GM19023 (cell line): ENCODE measurements at regions not wholly inside any gene's neighbourhood (a gene's known extent, or its start where the extent isn't known, plus 50 kb on each side); places are given as distances from the start of the nearest gene placed in this dataset.
A peak's percentile ranks its signal among the peaks of the same experiment; 100 is the strongest.
"Not testable (repeated sequence)": the region's sequence is repeated elsewhere in the genome, so short reads cannot be mapped to it uniquely, and the experiment has no call there.

Experiments used
- ATAC-seq: cut with Tn5 transposase; IDR thresholded peaks from one replicate; pipeline ENCODE4 v1.9.1; 2021; ENCODE audit warnings: mild to moderate bottlenecking, moderate library complexity; ENCODE audit not compliant: unreplicated experiment

GRCh38 chr4:160009656-160010493 lies 907.0 kb downstream of the RAPGEF2 start:
- ATAC-seq = no peak

DNA sequence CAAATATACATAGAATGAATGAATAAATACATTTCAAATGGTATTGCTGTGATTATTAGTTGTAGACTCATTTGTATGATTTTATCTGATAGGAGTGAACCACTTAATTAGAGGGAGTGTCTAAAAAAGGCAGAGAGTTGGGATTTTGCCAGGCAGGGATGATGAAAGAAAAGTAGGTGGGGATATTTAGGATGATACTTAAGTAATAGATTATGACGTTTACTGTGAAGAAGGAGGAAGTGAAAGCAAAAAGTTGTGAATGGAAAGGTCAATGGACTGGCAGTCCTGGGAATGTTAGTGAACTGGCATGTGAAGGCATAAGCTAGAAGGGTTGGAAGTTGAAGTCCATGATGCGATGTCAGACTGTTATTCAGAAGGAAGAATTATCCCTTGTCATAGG lies 917.1 kb downstream of the RAPGEF2 start:
- ATAC-seq = no peak

GRCh38 chr4:160020804-160021203 lies 917.9 kb downstream of the RAPGEF2 start:
- ATAC-seq = no peak

DNA sequence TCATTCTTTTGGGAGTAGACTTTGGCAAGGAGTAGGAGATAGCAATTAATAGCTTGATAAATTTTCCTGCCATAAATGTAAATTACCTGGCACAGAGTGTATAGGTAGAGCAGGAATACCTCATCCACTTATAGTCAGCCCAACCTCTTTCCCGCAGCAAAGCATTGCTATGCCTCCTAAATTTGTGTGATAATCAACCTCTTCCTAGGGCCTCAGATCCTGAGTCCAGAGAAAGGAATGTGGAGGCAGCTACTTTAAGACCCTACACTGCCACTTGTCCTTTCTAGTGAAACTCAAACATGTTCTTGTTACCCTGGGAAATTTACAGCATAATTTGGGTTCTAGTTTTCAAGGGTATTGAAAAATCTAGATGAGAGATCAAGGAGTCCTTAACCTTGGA lies 919.0 kb downstream of the RAPGEF2 start:
- no peak for ATAC-seq

GRCh38 chr4:160026721-160027120 lies 923.8 kb downstream of the RAPGEF2 start:
- no peak for ATAC-seq

DNA sequence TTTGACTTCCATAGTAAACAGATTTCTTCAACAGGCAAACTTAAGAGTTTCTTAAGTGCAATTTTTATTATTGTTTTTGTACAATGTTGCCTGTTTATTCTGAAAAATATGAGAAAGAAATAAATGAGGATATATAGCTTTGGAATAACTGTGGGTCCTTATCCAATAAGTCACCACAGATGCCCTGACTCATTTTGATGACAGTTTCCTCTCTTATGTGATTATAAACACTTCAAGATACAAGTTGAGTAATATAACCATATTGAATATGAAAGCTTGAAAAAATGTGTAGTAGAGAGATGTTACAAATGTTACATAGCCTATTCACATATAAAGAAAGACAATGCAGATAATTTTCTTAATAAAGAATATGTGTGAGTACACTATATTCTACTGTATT lies 931.6 kb downstream of the RAPGEF2 start:
- no peak for ATAC-seq

DNA sequence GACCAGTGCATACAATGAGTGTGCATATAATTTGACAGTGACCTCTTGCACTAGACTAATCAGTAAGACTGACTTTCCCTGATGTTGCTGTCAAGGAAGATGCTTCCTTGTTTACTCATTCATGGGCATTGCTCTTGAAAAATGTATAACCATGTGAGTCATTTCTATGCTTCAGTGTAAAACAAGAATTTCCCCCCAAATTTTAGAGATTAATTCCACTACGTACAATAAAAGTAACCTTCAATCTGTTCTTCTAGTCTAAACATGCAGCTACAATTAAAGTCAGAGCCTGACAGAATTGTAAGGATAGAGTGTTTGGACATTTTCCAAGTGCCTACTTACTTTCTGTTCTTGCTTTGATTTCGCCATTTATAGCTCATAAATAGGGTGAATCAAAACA lies 935.7 kb downstream of the RAPGEF2 start:
- no peak for ATAC-seq

DNA sequence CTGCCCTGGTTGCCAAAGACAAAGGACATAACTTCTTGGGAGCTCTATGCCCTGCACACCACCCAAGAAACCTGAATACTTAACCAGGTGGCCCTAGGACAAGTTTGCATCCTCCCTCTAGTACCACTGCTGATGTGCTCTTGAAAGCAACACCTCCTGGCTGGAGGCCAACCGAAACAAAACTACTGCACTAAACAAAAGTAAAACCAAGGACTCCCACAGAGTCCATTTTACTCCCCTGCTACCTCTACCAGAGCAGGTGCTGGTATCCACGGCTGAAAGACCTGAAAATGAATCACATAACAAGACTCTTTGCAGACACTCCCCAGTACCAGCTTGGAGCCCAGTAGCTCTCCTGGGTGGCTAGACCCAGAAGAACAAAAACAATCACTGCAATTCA lies 941.8 kb downstream of the RAPGEF2 start:
- ATAC-seq = no peak

GRCh38 chr4:160082432-160083207 lies 979.7 kb downstream of the RAPGEF2 start:
- ATAC-seq = no peak

GRCh38 chr4:160091631-160092030 lies 988.8 kb downstream of the RAPGEF2 start:
- no peak for ATAC-seq

DNA sequence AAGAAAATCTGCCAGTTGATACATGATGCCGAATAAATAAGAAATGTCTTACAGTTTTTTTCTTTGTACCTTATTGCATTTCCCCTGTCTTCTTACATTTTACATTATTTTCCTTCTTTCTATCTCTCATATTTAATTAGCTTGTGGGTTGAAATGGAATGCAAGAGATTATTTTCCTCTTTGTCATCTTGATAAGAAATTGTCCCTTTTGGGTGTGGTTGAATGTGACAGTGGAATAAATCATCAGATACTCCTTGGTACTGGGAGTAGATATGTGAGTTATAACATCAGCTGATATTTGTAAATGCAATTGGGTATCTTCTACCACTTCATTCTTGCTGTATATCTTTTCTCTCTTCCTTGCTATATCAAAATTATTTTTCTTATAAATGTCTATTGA lies 997.4 kb downstream of the RAPGEF2 start:
- ATAC-seq = no peak

- no peak for ATAC-seq
These were observed 1008.0 kb downstream of the RAPGEF2 start for GRCh38 chr4:160110891-160111290.

GRCh38 chr4:160117686-160118085 lies 1014.8 kb downstream of the RAPGEF2 start:
- no peak for ATAC-seq

- ATAC-seq = not testable (repeated sequence)
These were observed 1022.9 kb downstream of the RAPGEF2 start for GRCh38 chr4:160125576-160126287.

GRCh38 chr4:160127211-160127610 lies 1024.3 kb downstream of the RAPGEF2 start:
- ATAC-seq = no peak

- ATAC-seq = no peak
These were observed 1026.6 kb downstream of the RAPGEF2 start for GRCh38 chr4:160129439-160129838.

DNA sequence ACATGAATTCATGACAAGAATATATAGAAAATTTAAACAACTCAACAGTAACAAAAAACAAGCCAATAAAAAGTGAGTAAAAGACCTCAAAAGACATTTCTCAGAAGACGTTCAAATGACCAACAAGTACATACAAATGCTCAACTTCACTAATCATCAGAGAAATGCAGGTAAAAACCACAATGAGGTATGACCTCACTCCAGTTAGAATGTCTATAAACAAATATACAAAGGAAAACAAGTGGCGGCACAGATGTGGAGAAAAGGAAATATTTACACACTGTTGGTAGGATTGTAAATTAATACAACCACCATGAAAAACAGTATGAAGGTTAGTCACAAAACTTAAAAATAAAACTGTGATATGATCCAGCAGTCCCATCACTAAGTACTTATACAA lies 1033.1 kb downstream of the RAPGEF2 start:
- ATAC-seq = no peak

GRCh38 chr4:160141206-160141605 lies 1038.3 kb downstream of the RAPGEF2 start:
- no peak for ATAC-seq

GRCh38 chr4:160142579-160142978 lies 1039.7 kb downstream of the RAPGEF2 start:
- peak; percentile 99 for ATAC-seq

DNA sequence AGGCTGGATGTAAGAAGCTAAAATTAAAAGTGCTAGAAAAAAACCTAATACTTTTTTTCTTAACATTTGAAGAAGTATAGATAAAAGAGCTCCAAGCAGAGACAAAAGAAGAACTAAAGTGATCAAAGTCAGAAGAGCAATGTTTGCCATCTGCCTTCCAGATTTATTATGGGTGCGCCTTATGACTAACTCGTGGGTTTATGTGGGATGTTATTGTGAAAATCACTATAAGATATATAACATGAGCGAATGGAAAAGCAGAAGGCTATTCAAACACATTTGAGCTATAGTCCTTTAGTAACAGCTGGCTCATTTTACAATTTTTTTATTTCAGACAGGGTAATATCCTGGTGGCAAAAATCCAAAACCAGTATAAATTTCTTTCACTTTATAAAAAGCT lies 1040.7 kb downstream of the RAPGEF2 start:
- no peak for ATAC-seq

DNA sequence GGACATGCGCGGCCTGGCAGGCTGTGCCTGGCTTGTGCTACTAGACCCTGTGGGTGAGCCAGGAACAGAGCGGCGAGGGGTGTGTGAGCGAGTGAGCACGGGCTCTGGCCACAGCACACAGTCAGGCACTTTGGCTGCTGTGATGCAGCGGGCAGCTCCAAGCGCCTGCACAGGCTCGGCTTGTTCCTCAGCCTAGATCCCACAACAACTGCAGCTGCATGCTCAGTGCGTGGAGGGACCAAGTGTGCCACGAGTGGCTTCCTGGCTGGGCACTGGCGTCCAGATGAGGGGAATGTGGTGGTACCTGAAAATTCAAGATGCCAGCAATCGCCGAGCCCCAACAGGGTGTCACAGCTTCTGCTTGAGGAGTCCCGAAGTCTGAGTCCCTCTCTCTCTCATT lies 1056.6 kb downstream of the RAPGEF2 start:
- ATAC-seq = no peak

- ATAC-seq = no peak
These were observed 1058.1 kb downstream of the RAPGEF2 start for GRCh38 chr4:160161026-160161425.
